Activated effector memory CD4-positive, alpha-beta T cell treated with anti-CD3 and anti-CD28 coated beads, Interleukin-2, amount 50 U/mL, for 16 hours (primary cell): ENCODE measurements at regions not wholly inside any gene's neighbourhood (a gene's known extent, or its start where the extent isn't known, plus 50 kb on each side); places are given as distances from the start of the nearest gene placed in this dataset.
"Not testable (repeated sequence)": the region's sequence is repeated elsewhere in the genome, so short reads cannot be mapped to it uniquely, and the experiment has no call there.

Experiments used
- DNase-seq: peaks from one replicate; pipeline ENCODE4 v3.0.0-alpha.2; 2020

DNA sequence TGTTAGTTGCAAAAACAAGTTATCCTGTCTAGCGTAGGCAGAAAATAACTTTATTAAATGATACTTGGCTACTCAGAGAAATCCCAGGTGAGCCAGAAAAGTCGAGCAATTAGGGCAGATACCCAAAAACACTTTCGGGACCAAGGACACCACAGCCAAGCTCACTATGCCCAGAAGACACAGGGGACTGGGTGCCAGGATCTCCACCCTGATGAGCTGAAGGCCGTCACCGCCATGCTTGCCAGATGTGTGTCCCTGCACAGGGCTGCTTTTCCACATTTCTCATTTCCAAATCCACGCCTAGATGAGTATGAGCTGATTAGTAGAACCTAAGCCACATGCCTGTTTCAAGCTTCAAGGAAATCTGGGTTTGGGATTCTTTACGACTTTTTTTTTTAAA lies 214.0 kb upstream of the SMLR1 start:
- DNase-seq = no peak

DNA sequence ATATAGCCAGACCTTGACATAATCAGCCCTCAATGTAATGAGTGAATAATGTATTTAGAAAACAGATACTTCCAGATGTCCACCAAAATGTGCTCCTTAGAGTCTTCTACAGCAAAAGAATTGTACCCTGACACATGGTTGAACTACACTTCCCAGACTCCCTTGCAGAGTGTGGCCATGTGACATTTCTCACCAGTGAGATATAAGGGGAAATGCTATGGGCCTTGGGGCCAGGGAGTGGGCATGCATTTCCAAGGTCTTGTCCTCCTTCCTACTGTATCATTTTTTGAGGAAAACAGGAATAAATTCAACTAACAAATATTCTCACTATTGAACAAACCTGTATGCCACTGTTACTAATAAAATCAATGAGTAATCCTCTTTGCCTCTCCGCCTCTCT lies 211.4 kb upstream of the SMLR1 start:
- no peak for DNase-seq

DNA sequence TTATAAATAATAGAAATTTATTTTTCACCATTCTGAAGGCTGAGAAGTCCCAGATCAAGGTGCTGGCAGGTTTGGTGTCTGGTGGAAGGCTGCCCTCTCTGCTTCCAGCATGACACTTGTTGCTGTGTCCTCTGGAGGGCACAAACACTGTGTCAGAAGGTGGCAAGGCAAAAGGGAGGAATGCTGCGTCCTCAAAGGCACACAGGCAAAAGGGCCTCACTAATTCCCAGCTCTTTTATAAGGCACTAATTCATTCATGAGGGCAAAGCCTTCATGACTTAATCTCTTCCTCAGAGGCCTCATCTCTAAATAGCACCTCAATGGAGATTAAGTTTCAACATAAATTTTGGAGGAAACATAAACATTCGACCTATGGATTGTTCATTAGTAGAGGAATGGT lies 209.5 kb upstream of the SMLR1 start:
- no peak for DNase-seq

DNA sequence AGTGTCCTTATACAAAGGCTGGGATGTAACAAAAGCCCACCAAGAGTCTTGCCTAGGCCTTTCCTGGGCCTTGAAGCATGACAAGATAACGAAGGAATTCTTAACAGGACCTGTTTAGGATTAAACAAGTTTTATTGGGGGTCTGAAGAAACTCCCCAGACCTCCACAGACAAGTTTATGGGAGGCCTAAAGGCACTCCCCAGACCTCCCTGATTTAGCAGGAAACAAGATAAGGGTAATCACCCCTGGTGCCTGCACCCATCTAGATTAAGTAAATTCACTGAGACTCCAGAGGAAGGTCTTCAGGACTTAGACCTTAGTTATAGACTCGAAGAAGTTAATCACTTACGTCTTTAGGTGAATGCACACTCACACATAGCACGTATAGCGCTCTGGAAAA lies 208.4 kb upstream of the SMLR1 start:
- DNase-seq = not testable (repeated sequence)

DNA sequence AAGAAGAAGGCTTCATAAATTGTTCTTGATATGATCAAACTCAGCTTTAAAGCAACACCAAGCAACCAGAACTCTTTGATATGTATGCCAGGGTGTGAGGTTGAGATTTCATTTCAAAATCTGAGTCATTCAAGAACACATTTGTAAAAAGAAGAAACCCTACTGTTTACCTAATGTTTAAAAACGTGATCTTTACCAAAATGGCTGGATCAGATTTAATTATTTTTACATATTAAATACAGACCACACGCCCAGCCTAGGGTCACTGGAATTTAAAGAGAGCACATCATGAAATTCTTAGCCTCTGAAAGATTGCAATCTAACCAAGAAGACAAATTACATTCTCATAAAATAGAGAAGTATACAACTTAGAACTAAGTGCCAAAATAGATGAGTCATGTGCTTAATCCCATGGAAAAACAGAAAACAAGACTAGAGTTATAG lies 206.8 kb upstream of the SMLR1 start:
- no peak for DNase-seq

- no peak for DNase-seq
Measured at GRCh38 chr6:130622142-130622541, 205.1 kb upstream of the SMLR1 start.

DNA sequence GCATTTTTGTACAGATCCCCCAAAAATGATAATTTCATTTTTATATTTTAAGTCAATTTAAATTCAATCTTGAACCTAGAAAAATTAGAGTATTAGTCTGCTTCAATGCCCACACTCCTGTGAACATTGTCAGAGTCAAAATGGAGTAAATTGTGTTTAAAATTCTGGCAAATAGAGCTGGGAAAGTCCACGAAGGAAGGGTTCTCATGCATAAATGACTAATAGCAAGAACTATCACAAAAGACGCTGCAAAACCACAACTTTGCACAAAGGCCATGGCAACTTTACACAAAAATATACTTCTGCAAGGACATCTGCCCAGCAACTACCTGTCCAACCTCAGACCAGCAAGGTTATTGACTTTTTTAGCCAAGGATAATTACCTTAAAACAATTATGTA lies 203.2 kb upstream of the SMLR1 start:
- no peak for DNase-seq

GRCh38 chr6:130625825-130626527 lies 201.2 kb upstream of the SMLR1 start:
- DNase-seq = no peak

DNA sequence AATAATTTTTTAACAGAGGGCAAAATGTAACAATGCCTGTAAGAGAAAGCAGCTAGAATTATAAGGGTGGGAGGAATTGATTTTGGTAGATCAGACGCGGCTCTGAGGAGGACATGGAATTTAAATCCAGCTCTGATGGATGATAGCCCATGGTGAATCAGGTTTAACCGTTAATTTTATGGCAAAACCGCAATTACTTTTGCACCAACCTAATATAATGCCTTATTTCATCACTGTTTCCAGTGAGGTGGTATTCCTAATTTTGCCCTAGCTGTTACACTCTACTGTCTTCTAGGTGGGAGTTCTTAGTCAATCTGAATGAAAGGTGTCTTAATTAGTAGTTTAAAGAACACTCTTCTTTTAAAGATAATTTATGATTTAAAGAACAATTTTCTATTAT lies 198.3 kb upstream of the SMLR1 start:
- no peak for DNase-seq

- DNase-seq = no peak
Measured at GRCh38 chr6:130629640-130630039, 197.6 kb upstream of the SMLR1 start.

GRCh38 chr6:130632277-130632676 lies 194.9 kb upstream of the SMLR1 start:
- DNase-seq = no peak

- DNase-seq = no peak
Measured at GRCh38 chr6:130632897-130633296, 194.3 kb upstream of the SMLR1 start.

GRCh38 chr6:130643361-130643760 lies 183.8 kb upstream of the SMLR1 start:
- DNase-seq = no peak

DNA sequence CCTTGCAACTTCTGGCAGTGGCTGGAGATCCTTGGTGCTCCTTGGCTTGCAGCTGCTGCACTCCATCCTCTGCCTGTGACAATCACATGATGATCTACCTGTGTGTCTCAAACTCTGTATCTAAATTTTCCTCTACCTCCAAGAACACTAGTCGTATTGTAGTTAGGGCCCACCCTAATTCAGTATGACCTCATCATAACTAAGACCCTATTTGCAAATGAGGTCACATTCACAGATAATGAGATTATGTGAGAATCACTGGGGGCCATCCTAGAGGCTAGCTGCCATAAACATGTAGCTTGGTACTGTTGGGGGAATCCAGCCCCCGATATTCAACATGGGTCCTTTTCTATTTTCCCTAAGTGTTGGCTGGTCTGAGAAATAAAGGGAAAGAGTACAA lies 183.0 kb upstream of the SMLR1 start:
- DNase-seq = no peak

DNA sequence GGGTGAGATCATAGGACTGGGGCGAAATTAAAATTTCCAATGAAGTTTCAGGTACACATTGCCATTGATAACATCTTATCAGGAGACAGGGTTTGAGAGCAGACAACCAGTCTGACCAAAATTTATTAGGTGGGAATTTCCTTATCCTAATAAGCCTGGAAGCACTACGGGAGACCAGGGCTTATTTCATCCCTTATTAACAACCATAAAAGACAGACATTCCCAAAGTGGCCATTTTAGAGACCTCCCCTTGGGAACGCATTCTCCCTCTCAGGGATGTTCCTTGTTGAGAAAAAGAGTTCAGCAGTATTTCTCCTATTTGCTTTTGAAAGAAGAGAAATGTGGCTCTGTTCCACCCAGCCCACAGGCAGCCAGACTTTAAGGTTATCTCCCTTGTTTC lies 182.4 kb upstream of the SMLR1 start:
- not testable (repeated sequence) for DNase-seq

DNA sequence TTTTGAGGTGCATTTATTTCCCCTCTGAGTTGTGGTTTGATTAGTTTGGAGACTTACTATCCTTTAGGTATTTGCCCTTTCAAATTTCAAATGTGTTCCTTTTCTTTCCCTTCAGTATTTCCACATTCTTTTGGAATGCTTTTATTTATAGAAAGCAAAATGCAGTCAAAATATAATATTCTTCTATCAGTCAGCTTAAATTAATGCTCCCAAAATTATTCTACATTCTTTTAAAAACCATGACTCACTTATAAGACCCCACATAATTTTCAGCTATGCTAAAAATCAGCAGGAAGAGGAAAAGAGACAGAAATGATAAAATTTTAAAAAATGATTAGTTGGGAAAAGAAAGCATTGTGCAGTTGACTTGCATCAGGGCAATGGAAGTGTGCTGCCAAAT lies 180.0 kb upstream of the SMLR1 start:
- DNase-seq = no peak

- DNase-seq = no peak
Measured at GRCh38 chr6:130655586-130655985, 171.6 kb upstream of the SMLR1 start.

GRCh38 chr6:130661077-130661476 lies 166.1 kb upstream of the SMLR1 start:
- DNase-seq = no peak

GRCh38 chr6:130666786-130667185 lies 160.4 kb upstream of the SMLR1 start:
- no peak for DNase-seq

DNA sequence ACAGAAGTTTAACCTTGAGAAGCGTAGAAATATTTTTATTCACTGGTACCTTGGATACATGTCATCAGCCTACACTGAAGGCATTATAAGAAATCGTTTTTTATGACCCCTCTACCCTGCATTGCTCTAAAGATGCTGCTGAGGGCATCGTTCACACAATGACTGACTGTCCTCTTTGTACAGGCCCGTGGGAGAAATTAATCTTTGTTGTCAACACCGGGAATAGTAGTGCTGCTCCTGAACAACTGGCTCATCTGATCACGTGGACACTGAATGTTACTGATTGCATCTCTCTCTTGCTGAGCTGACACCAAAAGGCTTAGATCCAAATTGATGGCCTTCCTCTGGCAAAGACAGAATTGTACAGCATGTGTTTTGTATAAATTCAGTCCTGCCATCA lies 157.1 kb upstream of the SMLR1 start:
- no peak for DNase-seq

GRCh38 chr6:130671119-130671518 lies 156.1 kb upstream of the SMLR1 start:
- no peak for DNase-seq

DNA sequence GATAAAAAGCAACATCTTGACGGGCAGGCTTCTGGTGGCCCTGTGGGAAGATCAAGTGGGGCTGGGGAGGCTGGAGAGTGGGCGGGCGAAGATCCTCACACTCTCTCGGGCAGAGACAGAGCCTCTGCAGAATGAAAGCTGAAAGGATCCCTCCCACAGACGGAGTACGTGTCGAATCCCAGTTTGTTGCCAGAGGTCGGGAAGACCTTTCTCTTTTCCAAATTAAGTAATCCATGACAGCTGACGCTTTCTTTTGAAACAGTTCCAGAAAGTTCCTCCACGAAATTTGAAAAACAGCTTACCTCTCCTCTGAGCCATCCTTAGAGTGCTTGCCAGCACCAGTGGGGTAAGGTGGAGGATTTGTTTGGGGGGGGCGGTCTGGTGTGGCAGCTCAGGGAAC lies 155.6 kb upstream of the SMLR1 start:
- DNase-seq = no peak

DNA sequence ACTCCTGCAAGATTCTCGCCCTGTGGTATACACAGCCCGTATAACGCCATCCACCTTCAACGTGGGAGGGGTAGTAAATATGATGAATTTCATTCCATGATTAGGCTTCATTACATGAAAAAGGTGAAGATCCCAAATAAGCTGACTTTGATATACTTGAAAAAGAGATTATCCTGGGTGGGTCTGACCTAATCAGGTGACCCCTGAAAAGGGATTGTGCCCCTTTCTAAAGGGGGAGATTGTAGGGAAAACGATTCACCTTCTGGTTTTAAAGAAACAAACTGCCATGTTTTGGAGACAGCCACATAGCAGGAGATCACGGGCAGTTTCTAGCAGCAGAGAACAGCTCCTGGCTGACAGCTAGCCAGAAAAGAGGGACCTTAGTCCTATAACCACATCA lies 155.1 kb upstream of the SMLR1 start:
- DNase-seq = no peak

DNA sequence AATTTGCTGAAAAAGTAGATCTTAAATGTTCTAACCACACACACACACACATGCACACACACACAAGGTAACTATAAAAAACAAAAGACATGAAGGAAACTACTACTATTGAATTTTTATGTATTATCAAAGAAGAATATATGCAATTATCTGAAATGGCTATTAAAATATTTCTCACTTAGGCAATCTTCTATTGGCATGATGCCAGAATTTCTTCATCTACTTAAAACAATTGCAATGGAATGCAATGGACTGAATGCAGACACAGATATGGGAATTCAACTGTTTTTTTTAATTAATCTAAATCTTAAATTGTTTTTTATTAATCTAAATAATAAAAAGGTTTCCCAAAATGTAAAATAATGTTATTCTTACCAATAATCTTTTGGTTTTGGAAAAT lies 152.6 kb upstream of the SMLR1 start:
- DNase-seq = no peak

- DNase-seq = no peak
Measured at GRCh38 chr6:130675072-130675471, 152.1 kb upstream of the SMLR1 start.
